Suppressor macrophage treated with lipopolysaccharide for 4 hours (primary cell): ENCODE measurements at regions not wholly inside any gene's neighbourhood (a gene's known extent, or its start where the extent isn't known, plus 50 kb on each side); places are given as distances from the start of the nearest gene placed in this dataset.
A peak's percentile ranks its signal among the peaks of the same experiment; 100 is the strongest.

Experiments used
- DNase-seq: peaks from one replicate; pipeline ENCODE4 v3.0.0-alpha.2; 2020

DNA sequence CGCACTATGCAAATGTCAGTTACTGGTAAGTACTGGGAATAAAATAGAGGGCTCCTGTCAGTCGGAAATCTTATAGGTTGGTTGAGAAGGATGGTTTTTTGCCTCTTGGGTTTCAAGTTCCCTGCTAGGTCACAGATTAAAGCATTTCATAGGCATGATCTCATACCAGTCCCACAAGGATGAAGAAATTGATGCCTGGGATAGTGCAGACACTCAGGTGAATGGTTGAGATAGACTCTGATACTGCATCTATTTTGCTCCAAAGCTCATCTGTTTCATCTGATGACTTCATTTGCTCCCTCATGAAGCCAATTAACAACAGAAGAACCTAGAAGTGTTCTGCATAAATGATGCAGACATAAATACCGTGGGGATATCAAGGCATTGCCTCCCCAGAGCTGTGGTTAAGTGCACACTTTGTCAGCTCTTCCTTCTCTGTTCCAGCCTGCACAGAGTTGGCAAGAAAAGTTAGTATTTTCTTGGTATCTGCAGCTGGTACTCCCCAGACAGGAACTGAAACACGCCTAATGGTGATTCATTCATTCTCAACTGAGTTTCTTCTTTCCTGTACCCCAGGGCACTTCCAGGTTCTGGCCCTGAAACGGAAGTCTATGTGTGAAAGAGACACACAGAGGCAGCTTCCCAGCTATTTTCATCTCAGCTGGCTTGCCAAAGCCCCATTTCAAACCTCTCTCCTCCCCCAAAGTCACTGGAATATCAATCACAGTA is 418.3 kb upstream of the SALL1 start:
- DNase-seq = peak; percentile 59

DNA sequence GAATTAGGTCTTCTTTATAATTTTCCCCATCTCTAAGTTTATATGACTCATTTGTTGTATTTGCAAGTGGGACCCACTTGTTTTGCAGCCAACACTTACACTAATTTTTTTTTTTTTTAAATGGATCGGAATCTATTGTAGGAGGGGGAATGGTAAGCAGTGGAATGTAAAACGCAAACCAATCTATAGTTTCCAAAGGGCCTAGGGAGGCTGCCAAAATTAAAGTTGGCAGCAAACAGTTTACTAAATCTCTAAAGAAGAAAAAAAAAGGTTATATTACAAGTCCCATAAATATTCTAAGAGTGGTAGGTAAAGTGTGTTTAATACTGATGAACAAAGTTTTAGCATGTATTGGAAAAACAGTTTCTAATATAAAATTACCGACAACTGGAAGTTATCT is 416.8 kb upstream of the SALL1 start:
- no peak for DNase-seq

GRCh38 chr16:51565184-51565583 is 414.1 kb upstream of the SALL1 start:
- DNase-seq = no peak

- DNase-seq = no peak
These were observed 411.8 kb upstream of the SALL1 start for GRCh38 chr16:51562891-51563290.

DNA sequence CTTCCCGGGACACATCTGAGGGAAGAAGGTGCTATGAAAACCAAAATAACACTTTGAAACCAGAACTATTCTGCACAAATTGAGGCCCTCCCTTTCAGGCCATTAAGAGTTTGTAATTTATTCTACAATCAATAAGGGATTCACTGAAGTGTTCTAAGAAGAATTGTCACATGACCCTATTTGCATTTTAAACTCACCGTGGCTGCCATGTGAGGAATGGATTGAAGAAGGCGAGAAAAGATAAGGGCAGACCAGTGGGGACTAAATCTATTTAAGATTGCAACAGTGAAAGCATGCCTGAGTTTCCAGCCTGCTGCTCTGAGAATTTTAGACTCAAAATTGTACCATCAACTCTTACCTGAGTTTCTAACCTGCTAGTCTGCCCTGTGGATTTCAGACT is 408.8 kb upstream of the SALL1 start:
- DNase-seq = no peak

DNA sequence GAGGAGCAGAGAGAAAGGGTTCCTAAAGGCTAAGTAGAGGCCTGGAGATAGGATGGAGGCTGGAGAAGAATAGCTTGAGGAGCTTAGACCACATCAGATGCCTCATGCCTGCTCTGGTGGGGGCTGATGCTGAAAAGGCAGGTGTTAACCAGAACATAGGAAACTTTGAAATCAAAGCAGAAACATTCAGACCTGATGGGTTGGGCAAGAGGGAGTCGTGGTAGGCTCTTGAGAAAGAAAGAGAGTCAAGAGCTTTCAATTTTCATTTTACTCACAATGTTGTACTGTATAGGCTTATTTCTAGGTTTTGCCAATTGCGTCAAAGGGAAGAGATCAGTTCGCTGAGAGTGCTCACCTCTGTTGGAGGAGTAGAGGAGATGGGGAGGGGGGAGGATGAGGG is 406.6 kb upstream of the SALL1 start:
- DNase-seq = no peak

DNA sequence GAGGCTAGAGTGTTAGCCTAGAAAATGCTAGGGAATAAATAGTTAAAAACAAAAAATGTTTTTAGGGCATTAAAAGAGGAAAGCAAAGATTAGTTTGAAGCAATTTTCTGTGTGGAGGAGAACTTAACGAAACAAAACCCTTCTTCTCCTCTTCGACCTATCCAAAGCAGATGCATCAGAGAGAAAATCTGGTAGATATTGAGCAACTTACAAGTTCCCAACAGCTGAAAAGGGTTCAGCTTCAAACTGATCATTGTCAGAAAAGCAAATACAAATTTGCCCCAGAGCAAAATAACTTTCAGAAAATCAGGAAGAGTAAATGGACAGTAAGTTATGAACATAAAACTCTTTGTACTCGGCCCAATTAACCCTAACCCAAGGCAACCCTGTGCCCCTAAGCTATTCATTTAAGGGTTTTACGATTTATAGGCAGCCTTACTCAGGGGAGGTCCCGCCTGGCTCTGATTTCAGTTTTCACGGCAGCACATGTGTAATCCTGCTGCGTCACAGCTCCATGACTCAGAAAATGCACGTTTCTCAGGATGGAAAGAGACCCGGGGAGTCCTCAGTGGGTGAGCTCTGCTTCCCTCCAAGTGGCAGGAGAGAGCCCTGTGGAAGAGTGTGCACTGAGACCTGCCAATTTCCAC is 405.7 kb upstream of the SALL1 start:
- no peak for DNase-seq

GRCh38 chr16:51553910-51554309 is 402.8 kb upstream of the SALL1 start:
- no peak for DNase-seq

GRCh38 chr16:51553314-51553713 is 402.2 kb upstream of the SALL1 start:
- DNase-seq = no peak

DNA sequence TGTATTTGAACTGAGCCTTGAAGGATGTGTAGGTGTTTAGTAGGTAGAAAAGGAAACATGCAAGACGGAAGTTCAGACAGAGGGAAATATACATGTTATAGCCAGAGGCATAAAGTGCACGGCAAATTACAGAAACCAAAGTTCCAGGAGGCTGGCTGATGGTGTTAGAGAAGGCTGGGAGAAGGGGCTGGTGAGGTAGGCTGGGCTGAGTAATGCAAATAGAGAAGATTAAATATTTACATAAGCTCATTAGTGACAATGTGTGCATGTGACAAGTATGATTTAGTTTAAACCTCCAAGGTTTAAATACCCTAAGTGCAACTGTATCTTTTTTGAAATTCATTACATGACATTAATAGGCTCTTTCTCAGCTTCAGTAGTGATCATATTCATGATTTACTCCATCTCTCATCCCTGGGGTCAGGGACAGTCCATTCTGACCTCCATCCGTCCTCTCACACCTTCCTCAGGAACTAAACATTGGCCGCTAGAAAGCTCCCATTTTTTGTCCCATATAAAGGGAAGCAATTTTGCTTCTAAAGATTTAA is 399.8 kb upstream of the SALL1 start:
- DNase-seq = no peak

GRCh38 chr16:51549836-51550235 is 398.8 kb upstream of the SALL1 start:
- DNase-seq = no peak

DNA sequence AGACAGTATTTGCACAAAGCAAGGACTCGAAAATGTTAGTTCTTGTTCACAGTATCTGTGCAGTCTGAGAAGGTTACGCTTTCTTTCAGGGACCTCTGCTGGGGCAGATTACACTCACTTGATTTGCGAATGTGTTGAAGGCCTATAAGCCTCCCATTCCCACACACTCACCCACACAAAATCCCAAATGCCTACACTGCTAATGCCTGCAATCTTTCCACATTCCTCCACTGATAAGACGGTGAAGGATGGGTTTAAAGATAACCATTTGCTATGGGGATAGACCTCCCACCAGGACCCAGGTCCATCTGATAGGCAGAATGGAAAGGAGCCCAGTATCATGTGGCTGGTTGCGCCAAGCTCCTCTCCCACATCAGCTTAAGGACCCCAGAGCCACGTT is 394.9 kb upstream of the SALL1 start:
- DNase-seq = no peak

DNA sequence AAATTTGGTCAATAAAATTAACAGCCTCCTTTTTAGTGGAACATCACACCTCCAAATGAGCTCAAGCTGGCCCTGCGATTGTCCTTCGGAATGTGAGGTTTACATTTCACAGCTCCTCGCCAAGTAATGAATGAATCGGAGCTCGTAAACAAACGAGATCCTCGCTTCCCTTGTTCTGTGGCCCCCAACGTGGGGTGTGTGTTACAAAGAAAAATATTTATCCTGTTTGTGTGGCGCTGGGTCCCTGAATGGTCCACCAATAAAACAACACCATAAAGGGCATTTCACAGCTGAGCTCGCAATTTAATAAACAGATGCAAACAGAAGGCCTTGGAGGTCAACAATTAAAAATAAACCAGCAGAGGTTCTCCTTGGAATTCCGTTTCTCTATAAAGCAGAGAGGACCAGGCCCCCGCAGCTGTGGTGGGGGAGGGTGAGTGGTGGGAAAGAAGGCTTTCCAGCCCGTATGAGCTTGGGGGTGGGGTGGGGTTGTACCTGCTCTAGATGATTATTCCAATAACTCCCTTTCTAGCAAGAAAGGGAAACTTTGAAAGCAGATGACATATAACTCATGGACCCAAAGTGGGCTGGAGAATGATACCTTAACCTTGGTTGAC is 393.9 kb upstream of the SALL1 start:
- DNase-seq = no peak

GRCh38 chr16:51543971-51544370 is 392.9 kb upstream of the SALL1 start:
- no peak for DNase-seq

DNA sequence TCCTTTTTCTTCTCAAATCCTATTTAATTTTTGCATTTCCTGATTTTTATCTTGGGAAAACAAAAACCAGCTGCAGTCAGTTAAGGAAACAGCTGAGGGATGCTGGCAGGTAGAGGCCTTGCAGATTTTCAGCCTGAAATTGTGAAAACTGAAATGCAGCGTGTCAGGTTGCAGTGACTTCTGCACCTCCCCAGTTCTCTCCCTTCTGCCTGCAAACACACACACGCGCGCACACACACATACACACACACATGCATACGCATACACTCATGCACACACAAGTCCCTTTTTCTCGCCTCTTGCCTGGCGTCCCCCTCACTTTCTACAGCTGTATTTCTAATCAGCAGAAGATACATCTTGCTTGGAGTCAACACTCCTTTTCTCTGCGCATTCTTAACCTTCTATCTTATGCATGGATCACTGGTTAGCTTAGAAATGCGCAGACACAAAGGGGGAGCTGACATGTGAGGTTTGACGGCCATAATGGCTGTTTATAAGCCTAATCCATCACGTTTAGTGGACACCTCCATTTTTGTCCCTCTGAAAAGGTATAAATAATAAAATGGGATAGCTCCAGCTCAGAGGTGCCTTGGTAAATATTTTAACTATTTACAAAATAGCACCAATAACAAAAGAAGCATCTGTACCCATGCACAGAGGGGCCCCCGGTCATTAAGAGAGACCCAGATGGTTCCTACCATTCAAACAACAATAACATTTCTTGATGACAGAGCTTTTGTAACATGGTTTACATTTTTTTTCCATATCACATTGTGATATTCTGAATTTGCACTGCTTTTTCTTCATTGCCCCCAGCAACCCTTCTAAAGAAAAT is 392.1 kb upstream of the SALL1 start:
- DNase-seq = no peak

- DNase-seq = no peak
These were observed 389.2 kb upstream of the SALL1 start for GRCh38 chr16:51540259-51540658.

DNA sequence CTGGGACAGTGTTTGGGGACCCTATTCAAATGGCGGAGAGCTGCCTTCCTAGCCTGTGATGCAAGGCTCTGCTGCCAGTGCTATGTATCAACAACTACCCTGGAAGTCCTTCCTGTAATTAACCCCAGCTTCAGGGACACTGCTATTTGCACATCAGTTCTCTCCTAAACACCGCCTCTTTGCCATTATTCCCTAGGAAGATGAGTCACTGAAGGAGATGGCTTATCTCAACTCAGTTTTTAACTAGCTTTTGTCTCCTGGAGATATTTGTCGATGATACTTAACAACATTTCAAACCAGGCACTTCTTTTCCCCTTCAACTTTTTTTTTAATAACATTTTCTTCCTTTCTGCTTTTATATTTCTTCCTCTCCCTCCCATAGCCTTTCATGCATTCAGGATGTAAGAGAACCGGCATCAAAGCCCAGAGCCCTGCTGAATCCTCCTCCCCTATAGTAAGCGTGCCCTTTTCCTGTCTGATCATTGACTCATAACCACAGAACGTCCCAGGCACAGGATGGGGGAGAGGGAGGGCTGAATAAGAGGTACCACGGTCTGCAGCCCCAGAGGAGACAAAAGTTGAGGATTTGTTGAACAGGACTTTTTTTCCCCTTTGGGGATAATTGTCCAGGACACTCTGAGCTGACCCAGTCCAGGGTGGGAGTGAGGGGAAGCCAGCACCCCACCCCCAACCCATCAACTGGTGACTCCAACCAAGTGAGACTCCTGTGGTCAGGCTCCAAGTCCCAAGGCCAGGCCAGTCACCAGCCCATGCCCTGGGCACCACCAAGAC is 387.8 kb upstream of the SALL1 start:
- no peak for DNase-seq

GRCh38 chr16:51535591-51535990 is 384.5 kb upstream of the SALL1 start:
- DNase-seq = no peak

GRCh38 chr16:51532551-51532950 is 381.5 kb upstream of the SALL1 start:
- DNase-seq = no peak

DNA sequence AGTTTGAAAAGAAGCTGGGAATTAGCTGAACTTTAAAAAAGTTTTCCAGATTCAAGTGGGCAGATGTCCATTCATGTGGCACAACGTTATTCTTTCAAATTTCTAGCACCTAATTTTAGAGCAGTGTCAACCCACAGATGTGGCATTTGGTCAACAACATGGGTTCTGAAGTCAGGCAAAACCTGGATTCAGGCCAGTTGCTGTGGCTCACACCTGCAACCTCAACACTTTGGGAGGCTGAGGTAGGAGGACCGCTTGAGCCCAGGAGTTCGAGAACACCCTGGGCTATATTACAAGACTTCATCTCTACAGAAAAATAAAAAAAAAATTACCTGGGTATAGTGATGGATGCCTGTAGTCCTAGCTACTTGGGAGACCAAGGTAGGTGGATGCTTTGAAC is 380.2 kb upstream of the SALL1 start:
- no peak for DNase-seq

DNA sequence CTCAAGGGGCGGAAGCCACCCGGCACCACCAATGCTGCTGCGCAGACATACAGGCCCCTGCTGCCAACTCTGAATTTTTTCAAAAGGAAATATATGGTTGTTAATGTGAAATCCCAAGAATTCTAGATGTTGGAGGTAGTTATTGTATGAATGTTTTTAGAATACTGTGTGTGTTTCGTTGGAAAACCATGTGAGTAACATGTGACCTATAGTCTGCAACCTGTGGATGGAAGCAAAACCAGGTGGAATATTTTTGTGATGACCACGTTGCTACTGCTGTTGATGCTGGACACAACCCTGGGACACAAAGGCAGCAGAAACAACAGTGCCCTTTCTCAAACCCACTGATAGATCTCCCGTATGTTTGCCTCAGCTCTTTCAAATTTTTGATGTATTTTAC is 376.3 kb upstream of the SALL1 start:
- no peak for DNase-seq

DNA sequence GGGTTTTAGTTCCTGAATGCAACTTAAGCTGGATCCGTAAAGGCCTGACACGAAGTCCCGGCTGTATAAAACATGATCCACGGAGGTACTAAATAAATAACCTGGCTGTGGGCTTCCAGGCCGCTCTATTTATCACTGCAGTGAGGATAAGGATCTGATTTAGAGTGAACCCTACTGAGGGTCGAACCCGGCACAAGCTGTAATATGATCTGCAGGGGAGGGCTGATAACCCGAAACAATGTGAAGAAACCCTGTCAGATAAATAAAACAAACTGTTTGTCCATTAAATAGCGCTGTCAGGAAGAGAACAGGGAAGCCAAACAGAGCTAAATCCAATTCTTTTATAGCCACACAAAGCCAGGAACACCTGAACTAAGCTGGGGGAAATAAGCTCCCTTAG is 375.6 kb upstream of the SALL1 start:
- no peak for DNase-seq
